ENCODE measurements at regions not wholly inside any gene's neighbourhood (a gene's known extent, or its start where the extent isn't known, plus 50 kb on each side); places are given as distances from the start of the nearest gene placed in this dataset.

GRCh38 chr2:220641137-220641536 lies 931.0 kb downstream of the EPHA4 start:
- TF ChIP-seq EP300 (IDR thresholded peaks at IDR 0.05) (no peak), POLR2A (IDR thresholded peaks at IDR 0.05) (no peak), CTCF (IDR thresholded peaks at IDR 0.05) (no peak)
